Midbrain (tissue), 1 donor: ENCODE measurements at regions not wholly inside any gene's neighbourhood (a gene's known extent, or its start where the extent isn't known, plus 50 kb on each side); places are given as distances from the start of the nearest gene placed in this dataset.

Experiments
- DNase-seq: peaks from one replicate; lab custom pipeline; 2025; lab: John Stamatoyannopoulos, UW

- DNase-seq, result no peak
Observed at GRCh38 chr4:3715855-3716630, 50.1 kb upstream of the ADRA2C start.

GRCh38 chr4:3715061-3715854 lies 50.9 kb upstream of the ADRA2C start:
- DNase-seq, result no peak

GRCh38 chr4:3714642-3715001 lies 51.6 kb upstream of the ADRA2C start:
- no peak for DNase-seq

- no peak for DNase-seq
Observed at GRCh38 chr4:3713817-3714641, 52.2 kb upstream of the ADRA2C start.

- no peak for DNase-seq
Observed at GRCh38 chr4:3713346-3713745, 52.8 kb upstream of the ADRA2C start.

- DNase-seq, result no peak
Observed at GRCh38 chr4:3712936-3713335, 53.2 kb upstream of the ADRA2C start.

GRCh38 chr4:3712112-3712805 lies 53.9 kb upstream of the ADRA2C start:
- DNase-seq, result no peak

- DNase-seq, result no peak
Observed at GRCh38 chr4:3711183-3712111, 54.7 kb upstream of the ADRA2C start.

GRCh38 chr4:3710451-3711182 lies 55.6 kb upstream of the ADRA2C start:
- DNase-seq, result no peak

- no peak for DNase-seq
Observed at GRCh38 chr4:3709846-3710441, 56.2 kb upstream of the ADRA2C start.

- DNase-seq, result no peak
Observed at GRCh38 chr4:3709061-3709845, 56.9 kb upstream of the ADRA2C start.

- DNase-seq, result no peak
Observed at GRCh38 chr4:3708611-3709010, 57.6 kb upstream of the ADRA2C start.

- no peak for DNase-seq
Observed at GRCh38 chr4:3708103-3708510, 58.1 kb upstream of the ADRA2C start.

GRCh38 chr4:3707423-3708102 lies 58.6 kb upstream of the ADRA2C start:
- DNase-seq, result no peak

- no peak for DNase-seq
Observed at GRCh38 chr4:3706565-3707422, 59.4 kb upstream of the ADRA2C start.

- DNase-seq, result no peak
Observed at GRCh38 chr4:3706111-3706511, 60.1 kb upstream of the ADRA2C start.

- no peak for DNase-seq
Observed at GRCh38 chr4:3705236-3705987, 60.8 kb upstream of the ADRA2C start.
